BE2C (cell line): ENCODE measurements at regions not wholly inside any gene's neighbourhood (a gene's known extent, or its start where the extent isn't known, plus 50 kb on each side); places are given as distances from the start of the nearest gene placed in this dataset.
A peak's percentile ranks its signal among the peaks of the same experiment; 100 is the strongest.
"Not testable (repeated sequence)": the region's sequence is repeated elsewhere in the genome, so short reads cannot be mapped to it uniquely, and the experiment has no call there.

Experiments
- DNase-seq: peaks from one replicate; pipeline ENCODE4 v3.0.0-alpha.2; 2020
- H3K27me3 ChIP-seq: fragments of 250-450 bp; sonication (Bioruptor Pico); 2 replicates; pipeline ENCODE4 v1.5.1; 2020; ENCODE audit warnings: mild to moderate bottlenecking
- H3K36me3 ChIP-seq: fragments of 250-450 bp; sonication (Bioruptor Pico); 2 replicates; pipeline ENCODE4 v1.5.1; 2020; ENCODE audit warnings: mild to moderate bottlenecking
- H3K4me1 ChIP-seq: fragments of 250-450 bp; sonication (Bioruptor Pico); 2 replicates; pipeline ENCODE4 v1.5.1; 2020
- H3K4me3 ChIP-seq: 2 replicates; pipeline ENCODE4 v1.5.1; 2011; ENCODE audit warnings: low read depth, low read length
- H3K9me3 ChIP-seq: fragments of 250-450 bp; sonication (Bioruptor Pico); 2 replicates; pipeline ENCODE4 v1.5.1; 2020
- TF ChIP-seq, protein P1 (sequence below): IDR thresholded peaks from 2 replicates; pipeline ENCODE4 v1.5.1; 2012; ENCODE audit warnings: mild to moderate bottlenecking, low read depth, low read length

- Histone ChIP-seq H3K4me3 (no peak overlapping the region), H3K4me1 (no peaks in the 10 kb centered on the region), H3K36me3 (no peaks in the 10 kb centered on the region), H3K27me3 (peaks cover 2% of the 10 kb centered on the region; the same call in 1 of the 2 replicates), H3K9me3 (no peaks in the 10 kb centered on the region)
- DNase-seq, result no peak
- TF ChIP-seq, protein P1, sequence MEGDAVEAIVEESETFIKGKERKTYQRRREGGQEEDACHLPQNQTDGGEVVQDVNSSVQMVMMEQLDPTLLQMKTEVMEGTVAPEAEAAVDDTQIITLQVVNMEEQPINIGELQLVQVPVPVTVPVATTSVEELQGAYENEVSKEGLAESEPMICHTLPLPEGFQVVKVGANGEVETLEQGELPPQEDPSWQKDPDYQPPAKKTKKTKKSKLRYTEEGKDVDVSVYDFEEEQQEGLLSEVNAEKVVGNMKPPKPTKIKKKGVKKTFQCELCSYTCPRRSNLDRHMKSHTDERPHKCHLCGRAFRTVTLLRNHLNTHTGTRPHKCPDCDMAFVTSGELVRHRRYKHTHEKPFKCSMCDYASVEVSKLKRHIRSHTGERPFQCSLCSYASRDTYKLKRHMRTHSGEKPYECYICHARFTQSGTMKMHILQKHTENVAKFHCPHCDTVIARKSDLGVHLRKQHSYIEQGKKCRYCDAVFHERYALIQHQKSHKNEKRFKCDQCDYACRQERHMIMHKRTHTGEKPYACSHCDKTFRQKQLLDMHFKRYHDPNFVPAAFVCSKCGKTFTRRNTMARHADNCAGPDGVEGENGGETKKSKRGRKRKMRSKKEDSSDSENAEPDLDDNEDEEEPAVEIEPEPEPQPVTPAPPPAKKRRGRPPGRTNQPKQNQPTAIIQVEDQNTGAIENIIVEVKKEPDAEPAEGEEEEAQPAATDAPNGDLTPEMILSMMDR, result peak; percentile 79
Observed at GRCh38 chr3:159252772-159253384, 451.0 kb downstream of the MFSD1 start.

DNA sequence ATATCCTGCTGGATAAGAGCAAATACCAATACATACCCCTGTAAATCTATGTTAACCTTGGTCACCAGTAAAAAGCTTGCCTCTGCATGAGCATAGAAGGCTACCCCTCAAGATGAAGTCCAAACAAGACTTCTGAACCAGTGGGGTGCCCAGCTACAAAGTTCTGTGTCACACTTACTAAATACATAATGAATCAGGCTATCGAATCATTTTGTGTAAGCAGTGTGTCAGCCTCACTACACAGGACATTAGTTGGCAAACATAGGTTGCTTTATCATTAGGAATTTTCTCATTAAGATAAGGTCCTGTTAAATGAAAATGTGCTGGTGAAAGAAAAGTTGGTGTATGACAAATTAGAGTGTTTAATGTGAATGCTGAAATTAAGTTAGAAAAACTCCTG is 452.0 kb downstream of the MFSD1 start:
- TF ChIP-seq, protein P1, result no peak
- no peaks in the 10 kb centered on the region for H3K4me1 ChIP-seq
- H3K36me3 ChIP-seq, result no peaks in the 10 kb centered on the region
- H3K9me3 ChIP-seq, result no peaks in the 10 kb centered on the region
- H3K27me3 ChIP-seq, result peaks cover 2% of the 10 kb centered on the region; the same call in 1 of the 2 replicates
- no peak for DNase-seq
- no peak overlapping the region for H3K4me3 ChIP-seq

- Histone ChIP-seq H3K27me3 (peaks cover 2% of the 10 kb centered on the region; the same call in 1 of the 2 replicates), H3K4me3 (no peak overlapping the region), H3K36me3 (no peaks in the 10 kb centered on the region), H3K9me3 (no peaks in the 10 kb centered on the region), H3K4me1 (no peaks in the 10 kb centered on the region)
- DNase-seq, result no peak
- TF ChIP-seq, protein P1, result no peak
Observed at GRCh38 chr3:159257954-159258353, 456.1 kb downstream of the MFSD1 start.

GRCh38 chr3:159258934-159259333 is 457.1 kb downstream of the MFSD1 start:
- H3K4me1 ChIP-seq, result peaks cover 1% of the 10 kb centered on the region
- TF ChIP-seq, protein P1, result no peak
- no peaks in the 10 kb centered on the region for H3K36me3 ChIP-seq
- H3K27me3 ChIP-seq, result peaks cover 2% of the 10 kb centered on the region; the same call in 1 of the 2 replicates
- H3K4me3 ChIP-seq, result no peak overlapping the region
- no peak for DNase-seq
- no peaks in the 10 kb centered on the region for H3K9me3 ChIP-seq

- Histone ChIP-seq H3K36me3 (no peaks in the 10 kb centered on the region), H3K9me3 (no peaks in the 10 kb centered on the region), H3K4me3 (no peak overlapping the region), H3K27me3 (peaks cover under 1% of the 10 kb centered on the region; the same call in 1 of the 2 replicates), H3K4me1 (peaks cover 7% of the 10 kb centered on the region)
- DNase-seq, result peak; percentile 57
- TF ChIP-seq, protein P1, result peak; percentile 79
Observed at GRCh38 chr3:159260049-159260662, 458.3 kb downstream of the MFSD1 start.

DNA sequence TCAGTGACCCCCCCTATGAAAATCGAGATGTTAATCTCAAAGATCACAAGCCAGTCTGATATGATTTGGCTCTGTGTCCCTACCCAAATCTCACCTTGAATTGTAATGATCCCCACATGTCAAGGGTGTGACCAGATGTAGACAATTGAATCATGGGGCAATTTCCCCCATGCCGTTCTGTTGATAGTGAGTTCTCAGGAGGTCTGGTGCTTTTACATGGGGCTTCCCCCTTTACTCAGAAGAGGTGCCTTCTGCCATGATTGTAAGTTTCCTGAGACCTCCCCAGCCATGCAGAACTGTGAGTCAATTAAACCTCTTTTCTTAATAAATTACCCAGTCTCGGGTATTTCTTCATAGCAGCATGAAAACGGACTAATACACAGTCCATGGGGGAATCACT is 459.5 kb downstream of the MFSD1 start:
- H3K4me3 ChIP-seq, DNase-seq, H3K27me3 ChIP-seq, H3K9me3 ChIP-seq, H3K4me1 ChIP-seq, H3K36me3 ChIP-seq: not testable (repeated sequence)
